ENCODE measurements at regions not wholly inside any gene's neighbourhood (a gene's known extent, or its start where the extent isn't known, plus 50 kb on each side); places are given as distances from the start of the nearest gene placed in this dataset.
"Not testable (repeated sequence)": the region's sequence is repeated elsewhere in the genome, so short reads cannot be mapped to it uniquely, and the experiment has no call there.

DNA sequence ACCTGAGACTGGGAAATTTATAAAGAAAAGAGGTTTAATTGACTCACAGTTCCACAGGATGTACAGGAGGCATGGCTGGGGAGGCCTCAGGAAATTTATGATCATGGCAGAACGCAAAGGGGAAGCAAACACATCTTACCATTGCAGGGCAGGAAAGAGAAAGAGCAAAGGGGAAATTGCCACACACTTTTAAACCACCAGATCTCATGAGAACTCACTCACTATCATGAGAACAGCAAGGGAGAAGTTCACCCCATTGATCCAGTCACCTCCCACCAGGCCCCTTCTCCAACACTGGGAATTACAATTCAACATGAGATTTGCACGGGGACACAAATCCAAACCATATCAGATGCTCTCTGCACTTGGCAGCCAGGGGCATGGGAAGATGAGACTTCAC is 592.8 kb downstream of the MATN1 start:
- DNase-seq: not testable (repeated sequence)

GRCh38 chr1:30130099-30130498 is 593.3 kb downstream of the MATN1 start:
- DNase-seq: no peak

DNA sequence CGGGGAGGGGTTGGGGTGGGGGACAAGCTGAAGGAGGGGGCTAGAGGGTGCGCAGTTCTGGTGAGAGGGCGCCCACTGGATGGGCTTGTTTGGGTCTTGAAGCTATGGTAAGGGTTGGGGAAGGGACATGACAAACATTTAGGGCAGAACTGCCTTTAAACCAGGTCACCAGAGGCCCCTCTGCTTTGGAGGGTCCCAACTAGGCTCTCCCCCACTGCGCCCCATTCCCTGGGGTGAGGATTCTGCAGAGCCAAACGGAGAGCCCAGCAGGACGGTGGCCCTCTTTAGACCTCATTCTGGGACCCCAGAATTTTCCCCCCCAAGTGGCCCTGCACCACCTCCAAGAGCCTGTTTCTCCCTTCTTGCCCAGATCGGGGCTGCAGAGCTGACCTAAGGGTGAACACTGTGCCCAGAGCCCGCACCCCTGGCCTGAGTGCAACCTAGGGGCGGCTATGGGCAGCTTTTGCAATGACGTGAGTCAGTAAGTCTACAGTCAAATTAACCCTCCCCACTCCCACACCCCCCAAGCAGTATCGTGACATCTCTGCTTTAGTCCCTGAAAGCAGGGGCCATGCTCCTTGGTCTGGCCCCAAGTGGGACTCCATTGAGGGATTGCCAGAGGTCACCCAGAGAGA is 593.8 kb downstream of the MATN1 start:
- DNase-seq: no peak

- no peak for DNase-seq
These were observed 594.4 kb downstream of the MATN1 start for GRCh38 chr1:30129001-30129408.

- DNase-seq: no peak
These were observed 596.5 kb downstream of the MATN1 start for GRCh38 chr1:30126848-30127247.

DNA sequence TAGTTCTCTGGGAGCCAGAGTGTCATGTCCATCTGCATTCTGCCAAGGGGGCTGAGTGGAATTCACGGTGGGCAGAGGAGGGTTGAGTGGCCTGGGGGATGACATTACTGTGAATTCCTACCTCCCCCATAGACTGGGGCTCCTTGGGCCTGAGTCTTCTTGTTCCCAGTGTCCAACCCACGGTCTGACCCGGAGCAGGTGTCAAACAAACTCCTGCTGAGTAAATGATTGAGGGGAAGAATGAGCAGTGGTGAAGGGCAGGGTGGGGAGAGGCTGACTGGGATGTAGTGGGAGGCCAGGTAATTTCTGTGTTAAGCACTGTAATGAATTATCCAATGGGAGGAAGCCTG is 597.6 kb downstream of the MATN1 start:
- DNase-seq: no peak

GRCh38 chr1:30125021-30125820 is 598.2 kb downstream of the MATN1 start:
- DNase-seq: no peak

DNA sequence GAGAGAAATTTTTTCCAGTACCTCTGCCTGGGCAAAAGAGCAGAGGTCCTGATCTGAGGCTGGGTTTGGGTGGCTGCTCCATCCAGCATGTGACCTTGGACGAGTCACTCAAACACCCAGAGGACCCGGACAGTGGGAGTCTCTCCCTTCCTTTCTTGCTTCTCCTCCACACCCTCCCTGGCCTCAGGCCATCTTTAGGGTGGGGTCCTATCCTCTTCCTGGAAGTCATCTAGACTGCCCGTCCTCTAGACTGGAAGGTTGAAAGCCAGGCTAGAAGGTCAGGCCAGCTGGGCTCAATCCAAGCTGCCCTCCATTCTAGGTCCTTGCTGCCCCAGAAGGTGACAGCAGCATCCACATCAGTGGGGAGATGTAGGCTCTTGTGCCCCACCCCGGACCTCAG is 599.5 kb downstream of the MATN1 start:
- no peak for DNase-seq

- no peak for DNase-seq
These were observed 600.3 kb downstream of the MATN1 start for GRCh38 chr1:30123036-30123435.

DNA sequence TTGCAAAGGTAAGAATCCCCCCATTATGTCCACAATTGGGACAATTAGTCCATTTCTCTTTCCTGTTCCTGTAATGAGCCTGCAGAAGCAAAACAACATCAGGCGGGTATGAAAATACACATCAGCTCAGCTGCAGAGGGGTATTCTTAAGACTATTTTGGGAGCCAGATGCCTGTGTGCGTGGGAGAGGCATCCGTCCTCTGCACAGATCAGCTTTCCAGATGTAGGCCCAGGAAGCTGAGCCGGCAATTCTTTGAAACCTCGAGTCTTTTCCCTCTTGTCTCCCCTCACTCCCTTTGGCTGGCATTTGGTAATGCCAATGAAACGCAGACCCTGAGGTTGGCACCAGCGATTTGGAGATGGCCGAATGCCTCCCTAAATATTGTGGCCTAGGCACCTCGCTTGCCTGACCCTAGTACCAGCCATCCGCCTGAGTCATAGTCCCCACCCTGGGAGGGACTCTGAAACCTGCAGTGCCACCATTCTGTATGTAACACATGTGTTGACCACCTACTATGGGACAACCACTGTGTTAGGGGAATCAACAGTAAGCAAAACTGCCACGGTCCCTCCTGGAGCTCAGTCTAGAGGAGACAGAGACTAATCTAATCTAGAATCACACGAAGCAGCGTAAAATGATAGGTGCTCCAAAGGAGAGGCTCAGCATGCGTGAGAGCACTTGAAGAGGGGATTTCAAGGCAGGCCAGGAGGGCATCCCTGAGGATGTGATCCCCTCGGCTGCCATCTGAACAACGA is 603.0 kb downstream of the MATN1 start:
- no peak for DNase-seq

- no peak for DNase-seq
These were observed 605.7 kb downstream of the MATN1 start for GRCh38 chr1:30117685-30118084.

GRCh38 chr1:30111431-30111830 is 612.0 kb downstream of the MATN1 start:
- DNase-seq: no peak

DNA sequence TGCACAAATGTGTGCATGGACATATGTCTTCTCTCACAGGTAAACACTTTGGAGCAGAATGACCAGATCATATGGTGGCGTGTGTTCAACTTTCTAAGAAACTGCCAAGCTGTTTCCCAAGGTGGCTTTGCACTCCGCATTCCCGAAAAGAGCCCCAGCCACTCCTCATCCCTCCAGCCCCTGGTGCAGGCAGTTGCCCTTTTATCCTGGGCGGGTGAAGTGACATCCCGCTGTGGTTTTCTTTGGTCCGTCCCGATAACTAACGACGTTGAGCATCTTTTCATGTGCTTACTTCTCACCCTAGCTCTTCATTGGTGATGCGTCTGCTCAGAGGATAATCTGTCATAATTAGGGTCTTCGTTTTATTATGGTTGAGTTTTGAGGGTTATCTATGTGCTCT is 612.5 kb downstream of the MATN1 start:
- no peak for DNase-seq

DNA sequence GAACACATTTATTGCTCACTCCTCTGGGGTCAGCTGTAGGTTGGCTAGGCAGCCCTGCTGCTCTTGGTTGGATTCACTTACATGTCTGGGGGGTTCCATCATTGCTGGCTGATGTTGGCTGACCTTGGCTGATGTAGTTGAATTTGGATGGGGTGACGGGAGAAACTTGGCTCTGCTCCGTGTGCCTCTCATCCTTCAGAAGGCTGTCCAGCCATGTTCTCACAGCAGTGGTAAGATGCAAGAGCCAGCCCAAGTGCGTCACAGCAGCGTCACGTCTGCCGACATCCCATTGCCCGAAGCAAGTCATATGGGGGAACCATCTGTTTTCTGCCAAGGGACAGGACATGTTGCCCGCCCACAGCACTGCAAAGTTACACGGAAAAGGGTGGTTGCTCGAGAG is 613.5 kb downstream of the MATN1 start:
- DNase-seq: no peak

DNA sequence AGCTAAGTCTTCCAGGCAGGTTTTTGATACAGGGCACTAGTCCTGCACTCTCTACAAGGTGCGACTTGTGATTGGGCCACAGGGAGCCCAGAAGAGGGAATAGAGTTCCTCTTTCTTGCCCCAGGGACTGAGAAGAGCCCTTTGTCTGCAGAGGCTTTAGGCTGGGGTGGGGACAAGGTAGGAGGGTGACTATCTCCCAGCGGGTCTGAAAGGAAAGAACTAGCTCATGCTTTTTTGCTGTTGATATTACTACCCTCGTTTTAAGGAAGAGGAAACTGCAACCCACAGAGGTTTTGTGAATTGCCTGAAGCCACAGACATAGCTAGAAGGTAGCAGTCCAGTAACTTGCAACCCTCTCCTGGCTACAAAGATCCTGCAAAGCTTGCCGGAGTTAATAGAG is 615.2 kb downstream of the MATN1 start:
- no peak for DNase-seq

- DNase-seq: no peak
These were observed 617.3 kb downstream of the MATN1 start for GRCh38 chr1:30106125-30106524.

DNA sequence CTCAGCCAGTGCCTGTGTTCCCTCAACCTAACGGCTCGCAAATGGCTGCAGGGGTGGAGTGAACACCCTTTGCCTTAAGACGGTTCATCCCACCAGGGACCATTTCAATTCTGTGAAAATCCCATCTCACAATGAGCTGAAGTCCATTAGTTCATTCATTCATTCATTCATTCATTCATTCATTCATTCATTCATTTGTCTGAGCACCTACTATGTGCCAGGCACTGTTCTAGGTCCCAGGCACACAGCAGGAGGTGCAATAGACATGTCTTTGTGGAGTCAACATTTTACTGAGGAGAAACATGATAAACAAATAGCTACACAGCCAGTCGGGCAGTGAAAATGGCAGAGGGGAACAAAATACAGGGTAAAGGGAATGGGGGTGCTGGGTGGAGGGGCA is 618.8 kb downstream of the MATN1 start:
- no peak for DNase-seq

GRCh38 chr1:30103708-30104411 is 619.5 kb downstream of the MATN1 start:
- no peak for DNase-seq

- DNase-seq: no peak
These were observed 620.8 kb downstream of the MATN1 start for GRCh38 chr1:30102605-30103004.

DNA sequence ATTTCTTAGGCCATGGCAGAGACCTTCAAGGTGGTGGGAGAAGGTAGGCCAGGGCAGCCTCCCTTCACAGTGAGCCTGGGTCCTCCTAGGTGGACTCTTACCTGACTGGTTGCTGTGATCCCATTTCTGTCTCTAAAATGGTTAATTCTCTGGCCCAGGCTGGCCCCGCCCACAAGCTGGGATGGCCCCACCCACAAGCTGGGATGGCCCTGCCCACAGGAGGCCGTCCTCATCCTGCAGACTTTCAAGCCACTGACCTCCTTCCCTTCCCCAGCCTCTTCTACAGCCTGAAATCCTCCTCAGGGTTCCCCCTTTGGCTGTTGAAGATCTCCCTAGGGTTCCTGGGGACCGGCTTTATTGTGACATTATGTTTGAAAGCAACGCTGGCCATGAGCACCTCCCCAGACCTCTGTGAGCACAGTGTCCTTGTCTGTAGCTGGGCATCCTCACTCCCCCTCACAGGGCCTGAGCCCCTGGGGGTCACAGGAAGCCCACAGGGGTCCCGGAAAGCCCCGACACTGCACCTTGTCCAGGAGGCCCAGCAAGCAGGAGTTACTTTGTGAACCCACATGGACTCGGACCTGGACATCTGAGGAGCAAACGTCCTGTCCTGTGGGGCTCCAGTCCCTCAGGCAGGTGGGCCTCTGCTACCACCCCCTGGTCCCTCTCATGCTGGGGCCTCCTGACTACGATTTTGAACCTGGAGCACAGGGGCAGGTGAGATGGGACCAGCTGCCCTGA is 621.7 kb downstream of the MATN1 start:
- no peak for DNase-seq

DNA sequence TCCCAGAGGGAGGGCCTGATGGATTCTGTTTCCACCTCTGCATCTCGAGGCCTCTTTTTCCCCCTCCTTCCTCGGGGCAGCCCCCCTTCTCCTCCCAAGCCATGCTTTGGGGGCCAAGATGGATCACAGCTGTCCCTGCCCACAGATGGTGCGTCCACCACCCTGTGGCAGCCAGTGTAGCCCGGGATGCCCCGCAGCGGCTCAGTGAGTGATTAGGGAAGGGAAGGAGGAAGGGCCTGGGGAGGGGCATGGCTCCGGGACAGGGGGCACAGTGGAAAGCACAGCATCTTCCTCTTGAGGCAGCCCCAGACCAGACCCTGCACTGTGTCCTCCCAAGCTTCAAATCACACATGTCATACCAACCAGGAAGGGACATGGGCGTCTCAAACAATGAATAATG is 622.4 kb downstream of the MATN1 start:
- no peak for DNase-seq

DNA sequence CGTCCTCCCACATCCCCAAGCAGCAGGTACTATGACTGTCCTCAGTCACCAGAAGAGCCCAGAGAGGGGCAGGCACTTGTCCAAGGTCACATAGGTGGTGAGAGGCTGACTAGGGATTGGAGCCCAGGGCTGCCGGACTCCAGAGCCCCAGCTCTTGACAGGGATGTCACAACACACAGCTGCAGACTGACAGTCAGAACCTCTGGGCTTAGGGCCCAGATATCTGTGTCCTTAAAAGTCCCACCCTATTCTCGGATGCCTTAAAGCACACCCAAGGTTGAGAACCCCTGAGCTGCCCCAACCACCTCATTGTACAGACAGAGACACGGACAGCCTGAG is 622.9 kb downstream of the MATN1 start:
- no peak for DNase-seq
